Lower leg skin (tissue), 4 donors: ENCODE measurements at regions not wholly inside any gene's neighbourhood (a gene's known extent, or its start where the extent isn't known, plus 50 kb on each side); places are given as distances from the start of the nearest gene placed in this dataset.
"Not testable (repeated sequence)": the region's sequence is repeated elsewhere in the genome, so short reads cannot be mapped to it uniquely, and the experiment has no call there.

Source experiments
- DNase-seq, 2 donors: peaks; one replicate each; pipeline ENCODE4 v3.0.0-alpha.2; 2019; ENCODE audit warnings: low spot score in 2 of 2
- H3K4me3 ChIP-seq: fragments of 200-600 bp; sonication (generic); 2 replicates; pipeline ENCODE4 v1.5.1; 2017; ENCODE audit warnings: mild to moderate bottlenecking, low read depth; ENCODE audit not compliant: poor library complexity, severe bottlenecking
- POLR2A ChIP-seq, 2 donors: fragments of 450-650 bp; IDR thresholded peaks; one replicate each; pipeline ENCODE4 v1.6.1; 2016 to 2017; ENCODE audit warnings: antibody characterized with exemption in 2 of 2, mild to moderate bottlenecking in 1 of 2, moderate library complexity in 1 of 2
- WGBS, 2 donors: methylation state at CpG; one replicate each; pipeline ENCODE4 v1.1.5; 2018; 5-methylcytosine and 5-hydroxymethylcytosine counted together
- intact Hi-C: fragments of 100-400 bp; cut with DNase I; formaldehyde crosslinking; loops from one replicate; pipeline ENCODE4 v1.15.0; 2023; ENCODE audit warnings: low total_unique reads
- TF ChIP-seq, protein P1 (sequence below), 3 donors: fragments of 450-650 bp; IDR thresholded peaks; one replicate each; pipeline ENCODE4 v1.5.1; 2016; ENCODE audit warnings: antibody characterized with exemption in 3 of 3, mild to moderate bottlenecking in 3 of 3, moderate library complexity in 2 of 3

DNA sequence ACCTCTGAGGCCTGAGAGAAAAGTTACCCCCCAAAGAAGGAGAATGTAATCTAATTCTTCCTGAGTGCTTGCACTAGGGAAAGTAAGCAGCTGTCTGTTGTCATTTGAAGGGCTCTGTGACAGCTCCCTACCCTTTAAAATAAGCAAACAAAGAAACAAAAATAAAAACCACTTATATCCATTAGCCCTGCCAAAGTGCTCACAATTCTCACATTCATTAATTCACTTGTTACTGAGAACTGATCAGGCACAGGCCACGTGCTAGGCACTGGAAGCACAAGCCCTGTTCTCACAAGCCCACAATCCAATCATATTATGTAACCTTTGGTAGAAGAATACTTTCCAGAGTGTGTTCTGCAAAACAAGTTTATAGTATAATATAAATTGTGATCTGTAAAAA is 199.4 kb downstream of the ZC3H11B start:
- TF ChIP-seq POLR2A (IDR thresholded peaks at IDR 0.05): no peak
- TF ChIP-seq, protein P1, sequence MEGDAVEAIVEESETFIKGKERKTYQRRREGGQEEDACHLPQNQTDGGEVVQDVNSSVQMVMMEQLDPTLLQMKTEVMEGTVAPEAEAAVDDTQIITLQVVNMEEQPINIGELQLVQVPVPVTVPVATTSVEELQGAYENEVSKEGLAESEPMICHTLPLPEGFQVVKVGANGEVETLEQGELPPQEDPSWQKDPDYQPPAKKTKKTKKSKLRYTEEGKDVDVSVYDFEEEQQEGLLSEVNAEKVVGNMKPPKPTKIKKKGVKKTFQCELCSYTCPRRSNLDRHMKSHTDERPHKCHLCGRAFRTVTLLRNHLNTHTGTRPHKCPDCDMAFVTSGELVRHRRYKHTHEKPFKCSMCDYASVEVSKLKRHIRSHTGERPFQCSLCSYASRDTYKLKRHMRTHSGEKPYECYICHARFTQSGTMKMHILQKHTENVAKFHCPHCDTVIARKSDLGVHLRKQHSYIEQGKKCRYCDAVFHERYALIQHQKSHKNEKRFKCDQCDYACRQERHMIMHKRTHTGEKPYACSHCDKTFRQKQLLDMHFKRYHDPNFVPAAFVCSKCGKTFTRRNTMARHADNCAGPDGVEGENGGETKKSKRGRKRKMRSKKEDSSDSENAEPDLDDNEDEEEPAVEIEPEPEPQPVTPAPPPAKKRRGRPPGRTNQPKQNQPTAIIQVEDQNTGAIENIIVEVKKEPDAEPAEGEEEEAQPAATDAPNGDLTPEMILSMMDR (IDR thresholded peaks at IDR 0.05): no peak
- intact Hi-C loops: no loop called here
- no peak for DNase-seq
- 32 to 40% methylated on average over 1 of the region's 1 CpG for WGBS, 2 donors
- no peak overlapping the region for H3K4me3 ChIP-seq

DNA sequence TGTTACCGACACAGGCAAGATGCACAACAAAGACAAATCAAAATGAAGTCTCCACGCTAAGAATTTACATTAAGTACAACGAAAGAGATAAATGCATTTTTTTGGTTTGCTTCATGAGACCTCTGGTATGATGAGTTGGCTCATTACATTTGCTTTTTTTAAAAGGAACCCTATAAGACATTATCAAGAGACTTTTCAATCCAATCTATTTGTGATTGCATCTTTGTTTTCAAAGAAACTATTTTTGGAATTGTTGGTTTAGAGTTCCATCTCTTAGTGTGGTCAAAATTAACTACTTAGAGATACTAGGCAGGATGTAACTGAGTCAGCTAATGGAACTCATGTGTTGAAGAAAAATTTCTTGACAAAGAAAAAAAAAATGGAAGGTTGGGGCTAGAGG is 200.1 kb downstream of the ZC3H11B start:
- DNase-seq: no peak
- intact Hi-C loops: no loop called here
- WGBS, 2 donors: 87 to 92% methylated on average over 3 of the region's 3 CpGs
- TF ChIP-seq, protein P1 (IDR thresholded peaks at IDR 0.05): no peak
- no peak for TF ChIP-seq POLR2A (IDR thresholded peaks at IDR 0.05)
- no peak overlapping the region for H3K4me3 ChIP-seq

GRCh38 chr1:219410721-219411120 is 202.2 kb downstream of the ZC3H11B start:
- H3K4me3 ChIP-seq, DNase-seq, intact Hi-C loops: not testable (repeated sequence)
- 92% methylated on average over 10 of the region's 22 CpGs; no CpG with 5 or more reads in 1 of the 2 donors for WGBS, 2 donors

DNA sequence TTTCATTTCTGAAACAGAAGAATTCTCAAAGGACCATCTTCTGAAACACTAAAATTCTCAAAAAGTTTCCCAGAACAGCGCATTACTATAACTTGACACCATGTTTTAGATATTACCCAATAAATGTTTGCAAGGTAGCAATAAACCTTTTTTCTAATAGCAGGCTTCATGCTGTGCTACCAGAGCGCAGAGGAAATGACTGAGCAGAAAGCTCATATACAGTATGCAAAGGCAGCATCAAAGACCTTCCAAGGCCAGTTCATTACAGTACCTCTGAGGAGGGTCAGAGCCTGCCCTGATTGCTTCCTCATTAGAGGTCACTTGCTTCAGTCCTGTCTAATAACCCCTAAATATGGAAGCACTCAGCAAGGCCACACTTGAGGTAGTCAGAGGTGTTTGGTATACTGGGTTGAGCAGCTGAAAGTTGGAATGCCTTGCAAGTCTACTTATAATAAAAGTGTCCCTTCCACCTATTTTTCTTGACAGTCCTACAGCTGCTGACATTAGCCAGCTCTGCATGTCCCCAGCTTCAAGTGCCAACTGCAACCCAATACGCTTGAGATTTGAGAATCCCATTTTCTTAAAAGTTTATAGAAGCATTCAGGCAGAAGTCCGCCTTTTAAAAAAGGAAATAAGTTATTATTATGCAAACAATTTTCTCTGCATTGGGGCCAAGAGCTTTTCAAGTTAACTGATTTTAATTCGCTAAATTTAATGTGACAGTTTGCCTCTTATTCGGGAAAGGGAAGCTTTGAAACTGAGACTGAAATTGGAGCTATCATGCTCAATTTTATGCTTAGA is 207.2 kb downstream of the ZC3H11B start:
- no peak for DNase-seq
- no peak for TF ChIP-seq POLR2A (IDR thresholded peaks at IDR 0.05)
- TF ChIP-seq, protein P1 (IDR thresholded peaks at IDR 0.05): no peak
- intact Hi-C loops: no loop called here
- 94 to 95% methylated on average over 6 of the region's 6 CpGs for WGBS, 2 donors
- no peak overlapping the region for H3K4me3 ChIP-seq

- DNase-seq: no peak
- no peak overlapping the region for H3K4me3 ChIP-seq
- 76 to 88% methylated on average over 1 of the region's 1 CpG for WGBS, 2 donors
- intact Hi-C loops: no loop called here
- TF ChIP-seq, protein P1 (IDR thresholded peaks at IDR 0.05): no peak
- no peak for TF ChIP-seq POLR2A (IDR thresholded peaks at IDR 0.05)
Observed at GRCh38 chr1:219404629-219405028, 208.3 kb downstream of the ZC3H11B start.

DNA sequence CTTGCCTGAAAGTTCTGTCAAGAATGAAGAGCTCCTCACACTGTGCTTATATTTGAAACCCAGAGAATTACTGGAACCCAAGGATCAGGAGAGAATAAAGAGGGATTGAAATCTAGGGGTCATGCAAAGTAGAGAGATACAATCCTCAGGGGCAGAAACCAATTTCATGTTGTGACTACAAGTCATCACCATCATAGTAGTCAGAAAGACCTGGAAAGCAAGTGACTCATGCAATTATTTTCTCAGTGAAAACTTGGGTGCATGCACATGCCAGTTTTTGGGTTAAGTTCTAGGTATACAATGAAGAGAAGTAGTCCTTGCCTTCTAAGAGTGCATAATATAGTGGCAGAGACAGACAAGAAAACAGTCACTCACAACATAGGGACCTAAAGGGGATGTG is 210.0 kb downstream of the ZC3H11B start:
- no peak for DNase-seq
- no peak overlapping the region for H3K4me3 ChIP-seq
- TF ChIP-seq, protein P1 (IDR thresholded peaks at IDR 0.05): no peak
- no peak for TF ChIP-seq POLR2A (IDR thresholded peaks at IDR 0.05)
- intact Hi-C loops: no loop called here
